Amniotic stem cell (primary cell): ENCODE measurements at regions not wholly inside any gene's neighbourhood (a gene's known extent, or its start where the extent isn't known, plus 50 kb on each side); places are given as distances from the start of the nearest gene placed in this dataset.
"Not testable (repeated sequence)": the region's sequence is repeated elsewhere in the genome, so short reads cannot be mapped to it uniquely, and the experiment has no call there.

ENCODE experiments used
- DNase-seq: peaks from one replicate; lab custom pipeline; 2025; lab: John Stamatoyannopoulos, UW

- no peak for DNase-seq
Measured at GRCh38 chr7:91398341-91398740, 134.1 kb downstream of the FZD1 start.

- DNase-seq: no peak
Measured at GRCh38 chr7:91405092-91405788, 141.0 kb downstream of the FZD1 start.

GRCh38 chr7:91405873-91406272 is 141.6 kb downstream of the FZD1 start:
- not testable (repeated sequence) for DNase-seq

- no peak for DNase-seq
Measured at GRCh38 chr7:91407942-91408341, 143.7 kb downstream of the FZD1 start.

- DNase-seq: no peak
Measured at GRCh38 chr7:91408388-91409154, 144.3 kb downstream of the FZD1 start.

GRCh38 chr7:91411060-91411459 is 146.8 kb downstream of the FZD1 start:
- DNase-seq: no peak

GRCh38 chr7:91412298-91412697 is 148.1 kb downstream of the FZD1 start:
- DNase-seq: no peak

GRCh38 chr7:91414734-91415133 is 150.5 kb downstream of the FZD1 start:
- DNase-seq: no peak

GRCh38 chr7:91416155-91416865 is 152.1 kb downstream of the FZD1 start:
- DNase-seq: no peak

- no peak for DNase-seq
Measured at GRCh38 chr7:91420606-91421005, 156.4 kb downstream of the FZD1 start.

GRCh38 chr7:91421018-91421417 is 156.8 kb downstream of the FZD1 start:
- no peak for DNase-seq

- no peak for DNase-seq
Measured at GRCh38 chr7:91424371-91424770, 160.1 kb downstream of the FZD1 start.

- DNase-seq: no peak
Measured at GRCh38 chr7:91425149-91425548, 160.9 kb downstream of the FZD1 start.

GRCh38 chr7:91427051-91427450 is 162.8 kb downstream of the FZD1 start:
- DNase-seq: no peak

- no peak for DNase-seq
Measured at GRCh38 chr7:91431601-91432000, 167.4 kb downstream of the FZD1 start.

- DNase-seq: no peak
Measured at GRCh38 chr7:91434836-91435235, 170.6 kb downstream of the FZD1 start.

GRCh38 chr7:91435381-91436059 is 171.3 kb downstream of the FZD1 start:
- no peak for DNase-seq

- no peak for DNase-seq
Measured at GRCh38 chr7:91436655-91437054, 172.4 kb downstream of the FZD1 start.

GRCh38 chr7:91440198-91440597 is 176.0 kb downstream of the FZD1 start:
- DNase-seq: not testable (repeated sequence)

- no peak for DNase-seq
Measured at GRCh38 chr7:91443862-91444261, 179.6 kb downstream of the FZD1 start.

GRCh38 chr7:91446819-91447218 is 182.6 kb downstream of the FZD1 start:
- no peak for DNase-seq

GRCh38 chr7:91455411-91455810 is 191.2 kb downstream of the FZD1 start:
- DNase-seq: no peak
